Neural cell (in vitro differentiated cells): ENCODE measurements at regions not wholly inside any gene's neighbourhood (a gene's known extent, or its start where the extent isn't known, plus 50 kb on each side); places are given as distances from the start of the nearest gene placed in this dataset.

ENCODE experiments used
- H2AFZ ChIP-seq: fragments of 200-600, 300-800 bp; sonication (generic), shearing (Covaris generic); 2 replicates; pipeline ENCODE4 v1.6.0; 2014; ENCODE audit warnings: low read depth, mild to moderate bottlenecking, antibody characterized with exemption, low read length, moderate library complexity
- H3F3A ChIP-seq: fragments of 200-600 bp; shearing (Covaris generic); 2 replicates; pipeline ENCODE4 v1.6.1; 2016; ENCODE audit warnings: mild to moderate bottlenecking, moderate library complexity, mixed read lengths, antibody characterized with exemption, low read length; ENCODE audit not compliant: insufficient read depth, poor library complexity, severe bottlenecking
- H3K27ac ChIP-seq: fragments of 200-600, 300-800 bp; sonication (generic), shearing (Covaris generic); 2 replicates; pipeline ENCODE4 v1.5.1; 2014; ENCODE audit warnings: mild to moderate bottlenecking, low read length, moderate library complexity
- H3K27me3 ChIP-seq: fragments of 300-800, 200-600 bp; sonication (generic), shearing (Covaris generic); 2 replicates; pipeline ENCODE4 v1.6.0; 2014; ENCODE audit warnings: mild to moderate bottlenecking, low read depth, low read length, moderate library complexity; ENCODE audit not compliant: insufficient read depth
- H3K36me3 ChIP-seq: fragments of 300-800, 200-600 bp; sonication (generic), shearing (Covaris generic); 2 replicates; pipeline ENCODE4 v1.5.1; 2014; ENCODE audit warnings: mild to moderate bottlenecking, antibody characterized with exemption, low read length, moderate library complexity; ENCODE audit not compliant: insufficient read depth
- H3K4me2 ChIP-seq: fragments of 300-800, 200-600 bp; sonication (generic), shearing (Covaris generic); 2 replicates; pipeline ENCODE4 v1.6.0; 2014; ENCODE audit warnings: mild to moderate bottlenecking, low read length
- H3K4me3 ChIP-seq: fragments of 300-800, 200-600 bp; sonication (generic), shearing (Covaris generic); 2 replicates; pipeline ENCODE4 v1.5.1; 2014; ENCODE audit warnings: mild to moderate bottlenecking, low read length, moderate library complexity
- H3K79me2 ChIP-seq: fragments of 200-600 bp; shearing (Covaris generic); replicated peaks from 2 replicates; pipeline ENCODE4 v1.6.0; 2014; ENCODE audit warnings: mild to moderate bottlenecking, low read length, moderate library complexity; ENCODE audit not compliant: insufficient read depth
- H3K9ac ChIP-seq: fragments of 300-800, 200-600 bp; sonication (generic), shearing (Covaris generic); 2 replicates; pipeline ENCODE4 v1.6.1; 2016; ENCODE audit warnings: mild to moderate bottlenecking, low read length, mixed read lengths
- H3K9me2 ChIP-seq: fragments of 200-600 bp; shearing (Covaris generic); 2 replicates; pipeline ENCODE4 v1.6.1; 2016; ENCODE audit warnings: mild to moderate bottlenecking, low read length, mixed read lengths; ENCODE audit not compliant: insufficient read depth
- H3K9me3 ChIP-seq: fragments of 200-600, 300-800 bp; sonication (generic), shearing (Covaris generic); 2 replicates; pipeline ENCODE4 v1.6.1; 2016; ENCODE audit warnings: mild to moderate bottlenecking, mixed run types, low read length, moderate library complexity, mixed read lengths
- H4K20me1 ChIP-seq: fragments of 200-600 bp; shearing (Covaris generic); 2 replicates; pipeline ENCODE4 v1.6.1; 2016; ENCODE audit warnings: mild to moderate bottlenecking, mixed run types; ENCODE audit not compliant: insufficient read depth
- EP300 ChIP-seq: fragments of 450-650 bp; conservative IDR thresholded peaks from 2 replicates; pipeline ENCODE4 v1.6.1; 2014; ENCODE audit warnings: antibody characterized with exemption, mild to moderate bottlenecking, moderate library complexity; ENCODE audit not compliant: poor library complexity, severe bottlenecking
- EZH2 ChIP-seq: fragments of 200-600, 300-800 bp; shearing (Covaris generic), sonication (generic); IDR thresholded peaks from 2 replicates; pipeline ENCODE4 v1.6.1; 2014; ENCODE audit warnings: antibody characterized with exemption, low read length, borderline replicate concordance, mild to moderate bottlenecking; ENCODE audit not compliant: insufficient read depth, poor library complexity, severe bottlenecking
- MXI1 ChIP-seq: fragments of 450-650 bp; conservative IDR thresholded peaks from 2 replicates; pipeline ENCODE4 v1.6.1; 2014; ENCODE audit warnings: antibody characterized with exemption, mild to moderate bottlenecking; ENCODE audit not compliant: poor library complexity, severe bottlenecking
- POLR2AphosphoS5 ChIP-seq: IDR thresholded peaks from 2 replicates; pipeline ENCODE4 v1.6.1; 2012
- RAD21 ChIP-seq: fragments of 450-650 bp; conservative IDR thresholded peaks from 2 replicates; pipeline ENCODE4 v1.6.1; 2014; ENCODE audit warnings: antibody characterized with exemption, mild to moderate bottlenecking, moderate library complexity
- SMC3 ChIP-seq: fragments of 450-650 bp; conservative IDR thresholded peaks from 2 replicates; pipeline ENCODE4 v1.6.1; 2014; ENCODE audit warnings: antibody characterized with exemption, mild to moderate bottlenecking, moderate library complexity; ENCODE audit not compliant: poor library complexity
- TAF1 ChIP-seq: IDR thresholded peaks from 2 replicates; pipeline ENCODE4 v1.6.1; 2012; ENCODE audit warnings: low read depth
- TF ChIP-seq, protein P1 (sequence below): IDR thresholded peaks from 2 replicates; pipeline ENCODE4 v1.6.1; 2012; ENCODE audit warnings: borderline replicate concordance
- TF ChIP-seq, protein P2 (sequence below): fragments of 450-650 bp; IDR thresholded peaks from 2 replicates; pipeline ENCODE4 v1.5.1; 2014; ENCODE audit warnings: antibody characterized with exemption, mild to moderate bottlenecking, moderate library complexity; ENCODE audit not compliant: poor library complexity, severe bottlenecking

DNA sequence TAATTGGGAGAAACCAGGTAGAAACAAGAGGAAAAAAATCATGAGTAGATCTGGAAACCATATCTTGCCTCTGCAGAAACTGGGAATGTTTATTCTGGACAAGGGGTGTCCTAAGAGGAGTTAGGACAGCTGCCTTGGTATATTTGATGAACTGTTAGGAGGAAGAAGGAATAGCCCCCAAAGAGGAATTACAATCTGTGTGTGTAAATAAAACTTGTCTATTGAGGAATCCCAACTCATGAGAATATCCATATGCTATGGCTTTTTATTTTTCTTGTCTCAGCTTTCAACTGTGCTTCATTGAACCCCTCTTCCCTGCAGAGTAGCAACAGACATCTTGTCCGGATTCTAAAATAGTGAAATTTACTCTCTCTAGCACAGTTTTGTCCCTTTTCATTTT is 423.5 kb upstream of the SLC14A2 start:
- Histone ChIP-seq H2AFZ (no peak overlapping the region), H3K4me3 (no peak overlapping the region), H3K27ac (no peak overlapping the region), H3K9me3 (no peaks in the 10 kb centered on the region), H3K79me2 (no peaks in the 10 kb centered on the region), H3K27me3 (no peaks in the 10 kb centered on the region), H3K36me3 (no peaks in the 10 kb centered on the region), H3F3A (no peaks in the 10 kb centered on the region), H3K4me2 (no peak overlapping the region), H3K9me2 (no peaks in the 10 kb centered on the region), H3K9ac (no peak overlapping the region), H4K20me1 (no peaks in the 10 kb centered on the region)
- TF ChIP-seq MXI1, result no peak
- TF ChIP-seq, protein P1, sequence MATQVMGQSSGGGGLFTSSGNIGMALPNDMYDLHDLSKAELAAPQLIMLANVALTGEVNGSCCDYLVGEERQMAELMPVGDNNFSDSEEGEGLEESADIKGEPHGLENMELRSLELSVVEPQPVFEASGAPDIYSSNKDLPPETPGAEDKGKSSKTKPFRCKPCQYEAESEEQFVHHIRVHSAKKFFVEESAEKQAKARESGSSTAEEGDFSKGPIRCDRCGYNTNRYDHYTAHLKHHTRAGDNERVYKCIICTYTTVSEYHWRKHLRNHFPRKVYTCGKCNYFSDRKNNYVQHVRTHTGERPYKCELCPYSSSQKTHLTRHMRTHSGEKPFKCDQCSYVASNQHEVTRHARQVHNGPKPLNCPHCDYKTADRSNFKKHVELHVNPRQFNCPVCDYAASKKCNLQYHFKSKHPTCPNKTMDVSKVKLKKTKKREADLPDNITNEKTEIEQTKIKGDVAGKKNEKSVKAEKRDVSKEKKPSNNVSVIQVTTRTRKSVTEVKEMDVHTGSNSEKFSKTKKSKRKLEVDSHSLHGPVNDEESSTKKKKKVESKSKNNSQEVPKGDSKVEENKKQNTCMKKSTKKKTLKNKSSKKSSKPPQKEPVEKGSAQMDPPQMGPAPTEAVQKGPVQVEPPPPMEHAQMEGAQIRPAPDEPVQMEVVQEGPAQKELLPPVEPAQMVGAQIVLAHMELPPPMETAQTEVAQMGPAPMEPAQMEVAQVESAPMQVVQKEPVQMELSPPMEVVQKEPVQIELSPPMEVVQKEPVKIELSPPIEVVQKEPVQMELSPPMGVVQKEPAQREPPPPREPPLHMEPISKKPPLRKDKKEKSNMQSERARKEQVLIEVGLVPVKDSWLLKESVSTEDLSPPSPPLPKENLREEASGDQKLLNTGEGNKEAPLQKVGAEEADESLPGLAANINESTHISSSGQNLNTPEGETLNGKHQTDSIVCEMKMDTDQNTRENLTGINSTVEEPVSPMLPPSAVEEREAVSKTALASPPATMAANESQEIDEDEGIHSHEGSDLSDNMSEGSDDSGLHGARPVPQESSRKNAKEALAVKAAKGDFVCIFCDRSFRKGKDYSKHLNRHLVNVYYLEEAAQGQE, result no peak
- TF ChIP-seq, protein P2, sequence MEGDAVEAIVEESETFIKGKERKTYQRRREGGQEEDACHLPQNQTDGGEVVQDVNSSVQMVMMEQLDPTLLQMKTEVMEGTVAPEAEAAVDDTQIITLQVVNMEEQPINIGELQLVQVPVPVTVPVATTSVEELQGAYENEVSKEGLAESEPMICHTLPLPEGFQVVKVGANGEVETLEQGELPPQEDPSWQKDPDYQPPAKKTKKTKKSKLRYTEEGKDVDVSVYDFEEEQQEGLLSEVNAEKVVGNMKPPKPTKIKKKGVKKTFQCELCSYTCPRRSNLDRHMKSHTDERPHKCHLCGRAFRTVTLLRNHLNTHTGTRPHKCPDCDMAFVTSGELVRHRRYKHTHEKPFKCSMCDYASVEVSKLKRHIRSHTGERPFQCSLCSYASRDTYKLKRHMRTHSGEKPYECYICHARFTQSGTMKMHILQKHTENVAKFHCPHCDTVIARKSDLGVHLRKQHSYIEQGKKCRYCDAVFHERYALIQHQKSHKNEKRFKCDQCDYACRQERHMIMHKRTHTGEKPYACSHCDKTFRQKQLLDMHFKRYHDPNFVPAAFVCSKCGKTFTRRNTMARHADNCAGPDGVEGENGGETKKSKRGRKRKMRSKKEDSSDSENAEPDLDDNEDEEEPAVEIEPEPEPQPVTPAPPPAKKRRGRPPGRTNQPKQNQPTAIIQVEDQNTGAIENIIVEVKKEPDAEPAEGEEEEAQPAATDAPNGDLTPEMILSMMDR, result no peak

DNA sequence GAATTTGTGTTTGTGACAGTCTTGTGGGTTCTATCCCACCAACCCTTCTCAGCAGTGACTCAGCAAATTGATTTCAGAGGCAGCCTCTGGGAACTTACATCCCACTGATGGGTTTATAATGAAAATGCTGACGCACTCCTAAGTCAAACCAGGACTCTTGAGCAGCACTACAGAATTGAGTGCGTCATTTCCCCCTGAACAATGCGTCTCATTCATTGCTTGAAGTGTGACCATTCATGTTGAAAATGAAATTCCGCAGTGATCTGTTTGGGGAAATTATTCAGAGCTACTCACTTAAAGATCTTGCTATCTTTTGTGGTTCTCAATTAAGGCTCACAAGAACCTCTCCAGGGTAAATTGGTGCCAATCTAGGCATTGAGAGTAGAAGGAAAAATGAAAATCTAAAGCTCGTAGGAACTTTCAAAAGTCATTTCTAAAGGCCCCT is 417.7 kb upstream of the SLC14A2 start:
- no peak overlapping the region for H3K4me2 ChIP-seq
- no peaks in the 10 kb centered on the region for H4K20me1 ChIP-seq
- no peaks in the 10 kb centered on the region for H3K9me2 ChIP-seq
- no peaks in the 10 kb centered on the region for H3F3A ChIP-seq
- no peak overlapping the region for H2AFZ ChIP-seq
- H3K27ac ChIP-seq, result no peak overlapping the region
- H3K36me3 ChIP-seq, result no peaks in the 10 kb centered on the region
- H3K9ac ChIP-seq, result no peak overlapping the region
- H3K4me3 ChIP-seq, result no peak overlapping the region
- TF ChIP-seq POLR2AphosphoS5, result peak; percentile 21
- TF ChIP-seq TAF1, result no peak
- TF ChIP-seq SMC3, result no peak
- TF ChIP-seq, protein P2, result no peak
- H3K27me3 ChIP-seq, result no peaks in the 10 kb centered on the region
- H3K9me3 ChIP-seq, result no peaks in the 10 kb centered on the region
- no peaks in the 10 kb centered on the region for H3K79me2 ChIP-seq

DNA sequence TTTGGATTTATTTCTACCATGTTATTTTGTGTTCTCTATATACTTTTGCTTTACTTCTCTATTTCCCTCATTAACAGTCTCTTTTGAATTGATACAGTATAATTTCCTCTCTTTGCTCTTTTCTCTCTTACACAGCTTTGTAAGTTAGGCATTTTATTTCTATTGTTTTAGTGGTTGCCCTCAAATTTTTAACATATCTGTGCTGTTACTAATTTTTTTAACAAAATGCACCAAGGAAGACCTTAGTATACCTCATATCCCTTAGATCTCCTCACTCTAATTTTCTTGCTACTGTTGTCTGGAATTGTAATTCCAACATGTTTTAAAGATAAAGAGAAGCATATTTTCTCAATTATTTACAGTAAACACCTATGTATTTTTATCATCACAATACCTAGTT is 416.8 kb upstream of the SLC14A2 start:
- no peaks in the 10 kb centered on the region for H3K79me2 ChIP-seq
- H3K9me2 ChIP-seq, result no peaks in the 10 kb centered on the region
- no peaks in the 10 kb centered on the region for H3F3A ChIP-seq
- no peak overlapping the region for H3K4me3 ChIP-seq
- no peaks in the 10 kb centered on the region for H3K27me3 ChIP-seq
- no peaks in the 10 kb centered on the region for H4K20me1 ChIP-seq
- H3K9me3 ChIP-seq, result no peaks in the 10 kb centered on the region
- H3K4me2 ChIP-seq, result no peak overlapping the region
- no peaks in the 10 kb centered on the region for H3K36me3 ChIP-seq
- no peak overlapping the region for H3K9ac ChIP-seq
- H3K27ac ChIP-seq, result no peak overlapping the region
- H2AFZ ChIP-seq, result no peak overlapping the region
- TF ChIP-seq EZH2 (no peak), RAD21 (no peak), EP300 (no peak), SMC3 (no peak), TAF1 (no peak), MXI1 (no peak)
- TF ChIP-seq, protein P1, result no peak
